D341Med (cell line): ENCODE measurements at regions not wholly inside any gene's neighbourhood (a gene's known extent, or its start where the extent isn't known, plus 50 kb on each side); places are given as distances from the start of the nearest gene placed in this dataset.
"Not testable (repeated sequence)": the region's sequence is repeated elsewhere in the genome, so short reads cannot be mapped to it uniquely, and the experiment has no call there.

Experiments used
- DNase-seq: peaks from one replicate; pipeline ENCODE4 v3.0.0; 2012; ENCODE audit warnings: low spot score

GRCh38 chr11:29623144-29623722 lies 393.6 kb downstream of the KCNA4 start:
- no peak for DNase-seq

DNA sequence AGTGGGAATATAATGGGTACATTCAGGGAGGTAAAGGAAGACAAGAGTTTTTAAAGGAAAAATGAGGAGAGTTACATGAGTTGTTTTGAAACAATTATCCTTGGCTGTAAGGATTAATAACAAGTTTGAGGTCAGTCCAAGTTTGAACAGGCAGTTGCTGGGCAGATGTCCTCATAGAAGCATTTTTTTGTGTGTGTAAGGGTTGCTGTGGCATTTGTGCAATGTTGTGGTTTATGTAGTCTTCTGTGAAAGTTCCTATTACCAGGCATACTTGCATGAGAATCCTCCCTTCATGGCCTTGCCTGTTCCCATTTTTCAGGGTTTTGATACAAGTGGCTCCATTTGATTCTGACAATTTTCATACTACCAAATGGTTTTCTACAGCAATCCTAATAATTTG lies 400.2 kb downstream of the KCNA4 start:
- DNase-seq: no peak

- DNase-seq: no peak
Observed at GRCh38 chr11:29612423-29612822, 404.4 kb downstream of the KCNA4 start.

- DNase-seq: no peak
Observed at GRCh38 chr11:29606330-29607031, 410.3 kb downstream of the KCNA4 start.

GRCh38 chr11:29600151-29600575 lies 416.7 kb downstream of the KCNA4 start:
- not testable (repeated sequence) for DNase-seq

- no peak for DNase-seq
Observed at GRCh38 chr11:29584342-29584741, 432.5 kb downstream of the KCNA4 start.

DNA sequence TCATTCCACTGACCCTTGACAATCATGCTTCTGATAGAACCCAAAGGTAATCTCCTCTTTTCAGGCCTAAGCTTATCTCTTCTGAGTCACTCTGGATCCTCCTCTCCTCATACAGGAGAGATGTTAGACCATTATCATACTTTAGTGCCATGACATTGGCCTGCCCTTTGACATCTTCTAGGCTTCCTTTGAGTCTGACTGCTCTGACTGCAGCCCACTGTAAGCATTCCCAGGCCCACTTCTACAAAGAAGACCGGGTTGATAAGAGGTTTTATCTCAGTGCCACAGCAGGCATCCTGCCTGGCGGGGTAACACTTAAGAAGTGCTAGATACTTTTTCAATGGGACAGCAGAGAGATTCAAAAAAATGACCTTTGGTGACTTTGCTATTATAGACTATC lies 438.0 kb downstream of the KCNA4 start:
- DNase-seq: no peak

- DNase-seq: no peak
Observed at GRCh38 chr11:29564486-29564885, 452.3 kb downstream of the KCNA4 start.

- DNase-seq: no peak
Observed at GRCh38 chr11:29562183-29562582, 454.6 kb downstream of the KCNA4 start.

GRCh38 chr11:29553990-29554389 lies 462.8 kb downstream of the KCNA4 start:
- DNase-seq: no peak

DNA sequence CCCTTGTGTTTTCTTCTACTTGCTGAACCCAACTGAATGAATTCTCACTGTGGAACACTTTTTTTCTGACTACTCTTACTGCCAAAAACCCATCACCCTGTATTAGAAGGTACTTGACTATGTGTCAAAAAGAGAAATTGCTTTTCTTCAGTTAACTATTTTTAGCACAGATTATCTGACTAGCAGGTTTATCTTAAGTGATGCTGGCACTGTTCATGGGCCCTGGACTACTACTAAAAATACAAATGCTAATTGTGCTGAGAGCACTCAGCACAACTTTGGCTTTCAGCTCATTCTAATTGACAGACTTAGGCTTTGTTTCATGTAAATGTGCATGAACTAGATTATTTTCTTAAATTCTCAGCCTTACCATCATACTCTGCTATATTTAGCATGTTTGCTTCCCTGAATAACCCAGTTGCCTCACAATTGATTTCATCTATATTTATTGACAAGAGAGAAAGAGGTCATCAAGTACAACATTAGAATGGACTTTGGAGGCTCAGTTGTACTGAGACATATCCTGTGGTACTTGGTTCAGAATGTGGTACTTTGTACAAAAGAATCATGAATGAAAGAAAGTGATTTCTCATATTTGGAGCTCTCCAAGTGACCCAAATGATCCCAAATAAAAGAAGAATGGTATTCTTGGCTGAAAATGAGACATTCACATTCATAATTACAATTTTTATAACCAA lies 478.3 kb downstream of the KCNA4 start:
- no peak for DNase-seq

GRCh38 chr11:29534836-29535235 lies 482.0 kb downstream of the KCNA4 start:
- DNase-seq: no peak

- no peak for DNase-seq
Observed at GRCh38 chr11:29530961-29531360, 485.9 kb downstream of the KCNA4 start.

DNA sequence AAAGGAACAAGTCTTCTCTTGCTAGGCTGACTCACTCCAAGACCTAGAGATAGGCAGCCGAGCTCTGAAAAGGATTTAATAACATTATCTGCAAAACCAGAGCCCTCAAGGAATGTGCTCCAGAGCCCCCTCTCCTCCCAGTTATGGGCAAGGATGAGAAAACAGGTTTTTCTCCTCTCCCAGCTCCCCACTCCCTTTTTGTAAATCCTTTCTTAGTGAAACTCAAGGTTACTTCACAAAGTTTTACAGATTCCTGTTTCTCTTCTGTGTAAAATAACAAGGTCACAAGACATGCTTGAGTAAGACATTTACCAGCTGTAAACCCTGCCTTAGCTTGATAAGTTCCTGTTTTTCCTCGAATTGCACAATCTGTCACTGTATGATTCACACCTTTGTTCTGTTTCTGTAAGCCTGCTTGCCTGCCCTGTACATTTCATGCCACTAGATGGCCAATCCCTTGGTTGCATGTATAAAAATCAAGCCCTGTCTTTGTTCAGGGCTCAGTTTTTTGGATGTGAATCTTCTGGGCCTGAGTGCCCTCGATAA lies 489.4 kb downstream of the KCNA4 start:
- DNase-seq: peak; percentile 39

DNA sequence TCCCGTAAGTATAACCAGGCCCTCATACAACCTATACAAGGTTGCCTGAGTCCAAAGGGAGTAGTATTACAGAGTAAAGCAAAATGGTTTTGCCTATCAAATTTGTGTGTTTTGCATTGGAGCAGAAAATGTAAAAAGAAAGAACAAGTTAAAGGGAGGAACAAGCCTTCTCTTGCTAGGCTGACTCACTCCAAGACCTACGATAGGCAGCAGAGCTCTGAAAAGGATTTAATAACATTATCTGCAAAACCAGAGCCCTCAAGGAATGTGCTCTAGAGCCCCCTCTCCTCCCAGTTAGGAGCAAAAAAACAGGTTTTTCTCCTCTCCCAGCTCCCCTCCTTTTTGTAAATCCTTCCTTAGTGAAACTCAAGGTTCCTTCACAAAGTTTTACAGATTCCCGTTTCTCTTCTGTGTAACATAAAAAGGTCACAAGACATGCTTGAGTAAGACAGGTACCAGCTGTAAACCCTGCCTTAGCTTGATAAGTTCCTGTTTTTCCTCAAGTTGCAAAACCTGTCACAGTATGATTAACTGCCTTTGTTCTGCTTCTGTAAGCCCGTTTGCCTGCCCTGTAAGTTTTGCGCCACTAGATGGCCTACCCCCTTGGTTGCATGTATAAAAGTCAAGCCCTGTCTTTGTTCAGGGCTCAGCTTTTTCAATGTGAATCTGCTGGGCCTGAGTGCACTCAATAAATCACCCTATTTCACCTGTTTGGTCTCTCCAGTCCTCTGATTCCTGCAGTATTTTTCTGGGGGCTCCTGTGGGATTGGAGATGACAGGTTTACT lies 498.2 kb downstream of the KCNA4 start:
- no peak for DNase-seq

DNA sequence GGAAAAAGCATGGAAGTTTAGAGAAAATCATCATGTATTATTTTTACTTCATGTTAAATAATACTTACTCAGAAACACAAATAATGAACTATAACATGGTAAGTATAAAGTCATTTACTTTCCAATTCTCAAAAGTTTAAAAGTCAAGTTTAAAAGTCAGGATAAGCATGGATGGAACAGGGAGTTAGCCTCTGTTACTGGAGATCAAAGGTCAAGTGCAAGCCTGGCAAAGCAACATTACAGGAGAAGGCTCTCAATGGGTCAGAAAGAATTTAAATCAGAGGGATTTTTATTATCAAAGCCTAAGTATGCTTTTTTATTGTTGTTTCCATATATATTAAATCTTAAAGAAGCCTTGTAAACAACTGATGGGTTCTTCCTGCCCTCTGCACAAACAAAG lies 505.4 kb downstream of the KCNA4 start:
- DNase-seq: no peak

DNA sequence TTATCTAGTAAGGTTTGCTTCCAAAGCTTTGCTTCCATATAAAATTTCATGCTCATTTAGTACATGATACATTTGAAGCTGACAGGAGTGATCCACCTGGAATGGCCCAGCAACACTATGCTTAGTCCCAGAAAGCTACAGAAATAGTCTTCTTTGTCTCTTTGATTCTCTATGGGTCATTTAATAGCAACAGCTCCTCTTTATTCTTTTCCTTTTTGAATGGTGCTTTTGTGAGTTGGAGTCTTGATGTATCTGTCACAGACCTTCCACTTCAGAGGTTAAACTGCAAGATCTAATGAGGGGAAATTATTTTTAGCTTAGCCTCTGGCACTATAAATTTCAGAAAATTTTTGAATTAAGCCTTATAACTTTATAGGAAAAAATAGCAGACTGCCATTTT lies 509.5 kb downstream of the KCNA4 start:
- DNase-seq: no peak

DNA sequence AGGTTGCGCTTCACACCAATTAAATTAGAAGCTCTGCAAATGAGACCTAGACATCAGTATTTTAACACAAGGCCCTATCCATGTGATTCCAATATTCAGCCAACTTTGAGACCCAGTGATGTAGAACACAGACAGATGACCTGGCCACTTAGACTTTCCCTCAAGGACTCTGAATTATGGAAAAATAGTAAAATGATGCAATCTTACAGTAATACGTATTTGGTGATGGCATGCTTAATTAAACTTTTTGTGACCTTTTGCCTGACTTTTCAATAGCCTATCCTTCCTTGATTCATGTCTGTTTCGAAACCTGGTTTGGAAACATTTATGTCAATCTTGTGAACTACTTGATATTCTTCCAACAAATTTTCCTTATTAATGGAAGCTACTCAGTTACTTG lies 521.2 kb downstream of the KCNA4 start:
- no peak for DNase-seq

GRCh38 chr11:29490938-29491337 lies 525.9 kb downstream of the KCNA4 start:
- no peak for DNase-seq

DNA sequence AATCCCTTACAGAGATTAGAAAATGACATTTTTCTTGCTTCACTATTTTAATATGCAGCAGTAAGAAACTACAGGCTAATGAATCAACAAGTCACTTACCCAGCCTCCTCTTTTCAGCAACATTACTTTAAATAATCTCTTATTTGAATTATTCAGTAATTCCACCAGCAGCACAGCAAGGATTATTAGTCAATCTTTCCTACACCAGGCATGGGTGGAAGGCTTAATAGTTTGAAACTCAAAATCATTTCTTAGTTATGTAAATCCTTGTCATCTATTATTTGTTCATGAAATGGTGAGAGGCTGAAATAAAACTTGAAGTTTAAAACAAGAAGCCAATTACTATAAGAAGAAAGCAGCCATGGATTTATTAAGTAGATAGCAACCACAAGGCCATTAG lies 530.5 kb downstream of the KCNA4 start:
- no peak for DNase-seq

- no peak for DNase-seq
Observed at GRCh38 chr11:29485641-29486040, 531.2 kb downstream of the KCNA4 start.

- no peak for DNase-seq
Observed at GRCh38 chr11:29484548-29484947, 532.3 kb downstream of the KCNA4 start.
